GM19324 (cell line): ENCODE measurements at regions not wholly inside any gene's neighbourhood (a gene's known extent, or its start where the extent isn't known, plus 50 kb on each side); places are given as distances from the start of the nearest gene placed in this dataset.
"Not testable (repeated sequence)": the region's sequence is repeated elsewhere in the genome, so short reads cannot be mapped to it uniquely, and the experiment has no call there.

Source experiments
- ATAC-seq: cut with Tn5 transposase; IDR thresholded peaks from one replicate; pipeline ENCODE4 v1.9.1; 2021; ENCODE audit warnings: mild to moderate bottlenecking, moderate library complexity; ENCODE audit not compliant: unreplicated experiment, low FRiP score

DNA sequence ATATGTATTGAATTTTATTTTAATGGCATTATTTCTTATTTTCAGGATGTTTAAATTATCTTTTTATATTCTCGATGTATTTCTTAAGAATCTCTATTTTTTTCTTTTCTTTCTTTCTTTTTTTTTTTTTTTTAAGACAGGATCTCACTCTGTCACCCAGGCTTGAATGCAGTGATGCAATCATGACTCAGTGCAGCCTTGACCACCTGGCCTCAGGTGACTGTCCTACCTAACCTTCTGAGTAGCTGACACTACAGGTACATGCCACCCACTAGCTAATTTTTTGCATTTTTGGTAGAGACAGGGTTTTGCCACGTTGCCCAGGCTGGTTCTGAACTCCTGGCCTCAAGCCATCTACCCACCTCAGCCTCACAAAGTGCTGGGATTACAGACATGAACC, 143.8 kb upstream of the LAMA2 start:
- no peak for ATAC-seq

DNA sequence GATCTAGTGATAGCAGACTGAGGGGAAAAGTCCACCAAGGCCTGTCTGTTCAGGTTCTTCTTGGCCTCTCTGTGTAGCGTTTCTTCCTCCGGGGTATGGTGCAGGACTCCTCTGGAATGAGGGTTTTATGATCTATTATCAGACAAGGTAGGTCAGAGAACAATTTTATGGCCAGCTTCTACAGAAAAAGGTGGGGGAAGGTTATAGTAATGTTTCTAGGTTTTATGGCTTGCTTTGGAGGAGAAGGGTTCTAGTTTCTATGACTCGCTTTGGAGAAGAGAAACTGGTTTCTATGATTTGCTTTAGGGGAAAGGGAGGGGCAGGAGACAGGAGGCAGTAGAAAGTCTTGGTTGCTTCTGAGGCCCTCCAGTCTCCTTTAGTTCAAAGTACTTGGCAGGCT, 144.8 kb upstream of the LAMA2 start:
- no peak for ATAC-seq

DNA sequence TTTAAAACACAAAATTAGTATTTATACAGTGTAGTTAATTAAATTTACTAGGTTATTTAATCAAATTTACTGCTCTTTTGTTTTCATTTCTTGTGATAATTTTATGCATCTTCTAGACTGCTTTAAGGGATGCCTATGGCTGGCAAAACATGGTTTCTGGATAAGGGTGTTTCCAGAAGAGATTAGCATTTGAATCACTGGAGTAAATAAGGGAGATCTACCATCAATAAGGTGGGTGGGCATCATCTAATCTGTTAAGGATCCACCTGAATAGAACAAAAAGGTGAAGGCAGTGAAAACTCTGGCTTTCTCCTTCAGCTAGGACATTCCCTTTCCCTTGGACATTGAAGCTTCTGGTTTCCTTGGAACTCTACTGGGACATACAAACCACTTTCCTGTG, 146.2 kb upstream of the LAMA2 start:
- ATAC-seq, result no peak

DNA sequence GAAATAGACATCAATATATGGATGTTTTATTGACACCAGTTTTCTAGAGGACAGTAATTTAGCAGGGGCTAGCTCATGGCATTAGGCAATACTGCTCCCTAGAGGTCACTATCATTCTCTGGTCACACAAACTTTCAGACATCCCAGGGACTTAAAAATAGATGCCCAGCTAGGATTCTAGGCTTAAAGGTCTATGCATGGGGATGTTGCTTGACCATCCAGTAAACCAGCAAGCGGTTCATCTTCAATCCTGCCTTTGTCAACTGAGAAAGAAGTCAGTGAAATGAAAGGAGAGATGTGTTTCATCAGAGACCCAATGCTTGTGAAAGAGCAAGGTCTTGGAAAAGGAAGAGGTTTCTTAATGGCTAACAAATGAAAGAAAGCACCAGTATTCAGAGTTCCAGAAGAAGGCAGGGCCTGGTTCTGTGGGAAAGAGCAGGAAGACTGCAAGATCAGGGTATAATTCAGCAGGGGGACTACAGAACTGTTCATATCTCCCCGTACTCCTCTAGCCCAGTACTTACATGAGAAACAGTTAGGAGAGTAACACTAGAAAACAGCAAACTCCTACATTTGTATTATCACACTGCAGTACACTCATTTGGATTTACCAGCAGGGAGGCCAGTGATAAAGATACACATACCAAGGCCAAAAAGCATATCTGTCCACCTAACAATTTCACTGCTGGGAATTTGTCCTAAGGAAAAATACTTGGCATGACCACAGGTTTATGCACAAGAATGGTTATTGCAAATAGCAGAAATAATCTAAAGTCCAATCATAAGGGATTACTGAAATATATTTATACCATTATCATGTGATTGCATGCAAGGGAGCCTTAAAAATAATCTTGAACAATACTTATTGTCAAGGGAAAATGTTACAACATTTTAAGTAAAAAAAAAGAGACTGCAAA, 151.4 kb upstream of the LAMA2 start:
- ATAC-seq, result peak; percentile 53

DNA sequence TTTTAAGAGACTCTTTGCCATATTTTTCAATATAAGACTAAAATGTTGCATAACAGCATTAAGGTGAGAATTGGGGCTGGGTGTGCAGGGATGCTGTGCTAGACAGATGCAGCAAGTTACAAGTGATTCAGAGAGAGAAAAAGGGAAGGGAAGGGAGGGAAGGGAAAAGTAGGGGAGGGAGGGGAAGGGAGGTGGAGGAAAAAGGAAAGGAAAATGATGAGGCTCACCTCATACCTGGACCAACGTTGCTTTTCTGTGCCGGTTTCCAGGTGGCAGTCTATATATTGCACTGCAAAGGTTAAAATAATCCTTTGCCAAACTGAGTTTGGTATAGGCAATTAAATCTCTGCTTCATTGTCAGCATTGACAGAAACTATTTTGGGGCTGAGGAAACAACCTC, 155.4 kb upstream of the LAMA2 start:
- no peak for ATAC-seq

DNA sequence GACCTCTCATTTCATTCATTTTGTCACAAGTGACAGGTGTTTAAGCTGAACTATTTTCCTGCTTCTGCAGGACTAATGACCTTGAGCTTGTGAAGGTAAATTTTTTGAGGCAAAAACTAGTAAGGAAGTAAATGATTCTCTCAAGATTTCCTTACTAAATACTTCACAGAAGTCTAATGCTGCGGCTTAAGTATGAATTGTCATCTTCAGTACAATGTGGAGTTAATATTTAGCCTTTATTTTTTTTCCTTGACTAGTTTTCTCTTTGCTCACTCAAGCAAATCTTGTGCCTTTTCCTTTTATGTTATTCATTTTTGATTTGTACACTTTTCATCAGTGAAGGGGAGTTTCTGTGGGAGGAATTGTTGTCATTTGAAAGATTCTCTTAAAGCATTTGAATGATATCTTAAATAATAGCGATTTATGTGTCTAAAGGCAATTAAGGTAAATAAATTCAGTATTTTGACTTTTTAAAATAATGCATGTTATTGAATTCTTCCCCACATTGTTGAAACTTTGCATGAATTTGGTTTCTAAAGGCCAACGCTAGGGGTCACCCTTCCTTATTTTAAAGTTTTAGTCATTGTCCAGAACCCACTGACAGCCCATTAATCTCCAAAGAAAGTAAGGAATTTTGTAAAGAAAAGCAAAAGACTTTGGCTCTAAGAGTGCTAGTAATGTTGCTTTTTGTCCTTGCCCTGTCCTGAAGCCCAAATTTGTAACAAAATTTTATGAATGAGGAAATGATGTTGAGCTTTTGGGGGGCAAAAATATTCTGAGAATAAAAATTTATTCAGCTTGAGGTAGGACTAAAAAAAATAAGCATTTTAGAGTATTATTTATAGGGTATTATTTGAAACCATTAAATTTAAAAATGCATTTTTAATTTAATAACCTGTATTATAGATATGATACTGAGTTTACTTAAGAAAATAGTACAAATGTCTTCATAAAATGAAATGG, 157.4 kb upstream of the LAMA2 start:
- no peak for ATAC-seq

DNA sequence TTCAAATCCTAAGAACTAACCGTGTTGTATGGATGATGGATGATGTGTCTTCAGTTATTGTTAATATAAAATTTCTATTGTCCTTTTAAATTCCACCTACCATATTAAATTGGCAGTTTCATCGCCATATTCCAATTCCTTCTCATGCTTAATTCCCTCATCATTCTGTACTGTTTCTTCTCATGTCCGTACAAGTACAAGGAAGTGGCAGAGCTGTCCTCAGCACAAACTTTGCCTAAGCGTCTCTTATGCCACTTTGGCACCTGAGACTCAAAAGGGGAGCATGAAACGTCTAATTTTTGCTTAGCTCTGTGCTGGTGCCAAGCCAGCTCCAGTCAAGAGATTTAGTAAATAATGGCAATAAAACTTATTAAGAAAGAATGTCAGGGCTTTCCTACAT, 158.2 kb upstream of the LAMA2 start:
- no peak for ATAC-seq

DNA sequence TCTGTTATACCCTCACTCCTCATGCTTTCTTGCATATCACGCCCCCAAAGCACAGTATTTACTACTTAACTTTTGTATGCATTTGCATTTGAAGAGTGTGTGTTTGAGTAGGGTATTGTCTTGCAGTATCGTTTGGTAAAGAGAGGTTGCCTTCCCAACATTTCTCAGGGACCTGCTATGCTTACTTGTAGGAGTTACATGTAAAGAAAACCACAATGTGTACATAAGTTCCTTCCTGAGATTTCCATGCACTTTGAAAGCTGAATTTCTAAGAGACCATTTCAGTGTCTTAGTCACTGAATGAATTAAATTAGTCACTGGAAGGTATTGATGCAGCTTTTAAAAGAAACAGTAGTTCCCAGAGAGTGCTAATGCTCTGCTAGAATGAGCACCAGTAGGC, 159.3 kb upstream of the LAMA2 start:
- ATAC-seq, result no peak

DNA sequence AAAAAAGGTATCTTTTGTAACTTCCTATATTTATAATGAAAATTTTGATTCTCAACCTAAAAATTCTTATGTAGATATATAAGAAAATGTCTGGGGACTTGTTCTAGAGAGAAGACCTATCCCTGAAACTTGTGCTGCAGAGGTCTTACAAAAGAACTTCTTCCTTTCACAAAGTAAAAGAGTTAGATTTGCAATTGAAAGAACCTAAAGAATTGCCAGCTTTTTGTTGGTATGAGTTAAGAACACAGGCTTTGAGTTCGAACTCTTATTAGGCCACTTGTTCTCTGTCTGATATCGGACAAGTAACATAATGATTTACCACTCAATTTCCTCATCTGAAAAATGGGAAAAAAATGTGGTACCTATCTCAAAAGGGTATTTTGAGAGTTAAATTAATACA, 162.0 kb upstream of the LAMA2 start:
- ATAC-seq, result no peak

DNA sequence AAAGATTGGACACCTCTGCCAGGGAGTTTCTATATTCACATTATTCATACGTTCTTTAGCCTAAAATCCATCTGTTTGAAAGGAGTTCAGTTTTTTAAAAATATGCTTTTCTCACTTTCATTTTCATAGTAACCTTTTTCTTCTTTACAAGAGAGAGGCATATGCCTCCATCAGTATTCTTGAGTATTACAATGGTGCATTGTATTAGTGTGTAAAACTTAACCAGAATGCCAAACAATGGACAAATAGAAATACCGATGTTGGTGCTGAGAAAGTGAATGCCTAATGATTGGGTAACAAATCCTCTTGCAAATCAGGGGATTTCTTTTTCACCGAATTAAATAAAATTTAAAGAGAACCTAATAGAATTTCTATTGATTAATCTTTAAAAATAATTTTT, 163.2 kb upstream of the LAMA2 start:
- no peak for ATAC-seq

DNA sequence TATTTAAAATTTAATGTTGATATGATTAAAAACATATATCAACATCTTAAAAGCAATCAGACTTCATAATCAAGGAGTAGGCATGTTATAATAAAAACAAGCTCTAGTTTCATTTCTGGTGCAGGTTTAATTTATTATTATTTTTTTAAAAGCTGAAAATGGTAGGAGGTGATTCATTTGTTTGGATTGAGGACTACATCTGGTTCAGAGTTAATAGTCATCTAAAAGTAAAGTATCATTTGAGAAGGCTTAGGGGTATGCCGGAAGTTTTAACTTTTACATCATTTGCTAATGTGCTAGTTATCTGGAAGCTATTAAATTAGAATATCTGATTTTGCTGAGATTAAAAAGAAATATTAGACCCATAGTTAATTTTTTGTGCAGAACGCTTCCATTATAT, 169.5 kb upstream of the LAMA2 start:
- no peak for ATAC-seq

DNA sequence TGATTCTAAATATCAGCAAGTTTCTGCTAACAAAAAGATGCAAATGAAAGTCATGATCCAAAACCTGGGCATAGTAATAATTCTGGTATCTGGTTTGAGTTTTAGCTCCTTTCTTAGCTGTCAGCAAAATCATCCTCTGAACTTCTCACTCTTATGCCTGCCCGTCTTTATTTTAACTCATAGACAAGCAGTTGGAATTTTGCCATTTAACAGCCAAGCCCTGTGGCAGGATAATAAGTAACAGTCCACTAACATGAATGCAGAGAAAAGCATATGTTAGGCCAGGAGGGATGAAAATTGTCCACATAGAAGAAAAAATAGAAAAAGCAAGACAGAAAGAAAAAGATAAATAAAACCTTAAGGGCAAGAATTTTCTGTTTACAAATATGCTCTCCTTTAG, 170.0 kb upstream of the LAMA2 start:
- ATAC-seq, result no peak

DNA sequence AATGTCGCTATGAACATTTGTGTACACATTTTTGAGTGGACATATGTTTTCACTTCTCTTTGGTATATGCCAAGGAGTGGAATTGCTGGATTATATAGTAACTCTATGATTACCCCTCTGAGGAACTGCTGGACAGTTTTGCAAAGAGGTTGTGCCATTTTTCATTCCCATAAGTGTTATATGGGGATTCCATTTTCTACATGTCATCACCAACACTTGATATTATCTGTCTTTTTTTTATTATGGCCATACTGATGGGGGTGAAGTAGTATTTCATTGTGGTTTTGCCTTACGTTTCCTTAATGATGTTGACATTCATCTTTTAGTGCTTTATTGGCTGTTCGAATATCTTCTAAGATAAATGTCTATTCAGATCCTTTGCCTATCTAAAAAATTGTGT, 171.8 kb upstream of the LAMA2 start:
- no peak for ATAC-seq

DNA sequence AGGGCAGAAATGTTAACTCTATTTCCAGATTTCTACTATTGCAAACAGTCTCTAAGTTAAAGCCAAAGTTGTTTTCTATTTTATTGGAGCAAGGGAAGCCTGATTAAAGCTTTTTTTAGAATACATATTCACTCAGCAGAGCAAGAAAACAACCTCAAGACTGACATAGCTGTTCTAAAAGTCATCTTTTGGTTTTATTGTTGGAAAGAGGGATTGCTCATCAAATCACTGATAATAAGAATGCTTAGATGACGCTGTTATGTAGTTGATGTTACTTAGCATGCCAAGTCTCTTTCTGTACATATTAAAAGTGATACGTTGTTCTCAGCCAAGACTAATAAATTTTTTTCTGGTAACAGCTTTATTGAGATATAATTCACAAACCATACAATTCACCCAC, 172.6 kb upstream of the LAMA2 start:
- no peak for ATAC-seq

DNA sequence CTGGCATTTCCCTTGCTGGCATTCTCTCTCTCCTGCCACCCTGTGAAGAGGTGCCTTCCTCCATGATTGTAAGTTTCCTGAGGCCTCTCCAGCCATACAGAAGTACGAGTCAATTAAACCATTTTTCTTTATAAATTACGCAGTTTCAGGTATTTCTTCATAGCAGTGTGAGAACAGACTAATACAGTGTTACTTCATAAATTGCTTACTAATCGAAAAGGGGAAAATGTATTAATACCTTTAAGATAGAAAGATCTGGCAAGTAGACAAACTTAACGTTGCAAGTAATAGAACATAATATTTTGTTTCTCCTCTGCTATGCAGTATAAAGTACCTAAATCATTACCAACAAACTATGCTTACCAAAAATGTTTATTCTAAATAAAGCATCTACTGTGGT, 178.3 kb upstream of the LAMA2 start:
- ATAC-seq, result no peak

DNA sequence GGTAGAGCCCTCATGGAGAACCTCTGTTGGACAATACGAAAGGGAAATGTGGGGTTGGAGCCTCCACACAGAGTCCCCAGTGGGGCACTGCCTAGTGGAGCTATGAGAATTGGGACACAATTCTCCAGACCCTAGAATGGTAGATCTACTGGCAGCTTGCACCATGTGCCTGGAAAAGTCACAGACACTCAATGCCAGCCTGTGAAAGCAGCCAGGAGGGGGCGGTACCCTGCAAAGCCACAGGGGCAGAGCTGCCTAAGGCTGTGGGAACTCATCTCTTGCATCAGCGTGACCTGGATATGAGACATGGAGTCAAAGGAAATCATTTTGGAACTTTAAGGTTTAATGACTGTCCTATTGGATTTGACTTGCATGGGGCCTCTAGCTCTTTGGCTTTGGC, 179.1 kb upstream of the LAMA2 start:
- ATAC-seq, result not testable (repeated sequence)

DNA sequence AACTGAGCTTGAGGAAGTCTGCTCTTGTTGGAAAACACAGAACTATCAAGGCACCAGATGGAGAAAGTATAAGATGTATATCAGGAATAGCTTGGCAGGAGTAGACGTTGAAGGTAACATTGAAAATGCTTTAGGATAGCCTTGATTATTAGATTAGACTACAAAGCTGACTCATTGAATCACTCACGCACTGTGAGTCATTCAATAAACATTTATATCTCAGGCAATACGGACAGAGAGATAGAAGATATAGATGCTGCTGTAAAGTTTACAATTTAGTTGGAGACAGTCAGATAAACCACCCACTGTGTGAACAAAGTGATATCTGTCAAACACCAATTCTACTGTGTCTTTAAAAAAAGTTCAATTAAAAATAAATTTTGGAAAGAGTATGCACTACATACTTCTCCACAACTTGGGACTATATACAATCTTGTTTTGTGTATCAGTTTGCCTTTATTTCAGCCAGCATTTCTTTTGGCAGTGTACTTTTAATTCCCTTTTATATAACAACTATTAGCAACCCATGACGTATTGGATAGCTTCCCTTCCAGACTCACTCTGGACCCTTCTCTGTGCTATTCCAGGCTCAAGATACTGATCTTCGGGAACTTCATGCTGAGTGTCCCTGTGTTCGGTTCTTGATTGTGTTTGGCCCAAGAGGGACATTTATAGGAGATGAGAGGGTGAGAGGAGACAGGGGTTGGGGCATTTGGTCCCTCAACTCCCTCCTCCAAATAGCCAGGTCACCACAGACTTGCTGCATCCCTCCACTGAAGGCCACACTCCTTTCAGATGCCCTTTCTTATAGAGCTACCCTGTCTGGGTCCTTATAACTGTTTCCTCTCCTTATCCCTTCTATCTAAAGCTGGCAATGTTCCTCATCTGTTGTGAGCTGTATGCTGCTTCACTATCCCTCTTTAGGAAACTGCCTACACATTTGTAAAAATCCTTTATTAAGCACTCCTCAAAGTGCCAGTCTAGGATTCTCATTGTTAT, 176.6 kb upstream of the PTPRK start:
- no peak for ATAC-seq

DNA sequence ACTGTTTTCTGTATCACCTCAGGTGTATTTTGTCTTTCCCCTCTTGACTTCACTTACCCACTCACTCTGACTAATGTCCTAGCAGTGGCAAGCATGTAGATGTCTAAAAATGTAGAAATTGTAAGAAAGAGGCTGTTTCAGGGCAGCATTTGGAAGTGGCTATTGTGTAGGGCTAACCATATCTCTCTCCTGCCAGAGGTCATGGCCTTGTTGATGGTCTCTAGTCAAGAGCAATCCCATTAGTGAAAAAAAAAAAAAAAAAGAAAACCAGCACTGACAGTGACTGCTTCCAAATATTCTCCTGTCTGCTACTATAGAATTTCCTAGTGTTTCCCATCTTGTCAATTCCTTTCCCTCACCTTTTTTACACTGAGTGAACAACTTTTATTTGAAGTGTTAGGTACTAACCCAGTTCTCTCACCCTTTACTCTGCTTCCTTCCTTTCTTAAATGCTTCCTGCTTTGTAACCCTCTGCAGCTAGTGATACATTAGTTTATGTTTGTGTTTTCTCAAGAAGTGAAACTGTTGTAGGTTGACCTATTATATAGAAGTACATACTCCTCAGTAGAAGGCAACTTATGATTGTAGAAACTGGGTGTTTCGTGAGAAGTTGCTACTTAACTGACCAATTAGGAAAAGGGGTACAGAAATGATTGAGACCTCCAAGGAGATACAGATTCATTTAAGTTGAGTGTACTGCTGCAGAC, 174.1 kb upstream of the PTPRK start:
- peak; percentile 89 for ATAC-seq

DNA sequence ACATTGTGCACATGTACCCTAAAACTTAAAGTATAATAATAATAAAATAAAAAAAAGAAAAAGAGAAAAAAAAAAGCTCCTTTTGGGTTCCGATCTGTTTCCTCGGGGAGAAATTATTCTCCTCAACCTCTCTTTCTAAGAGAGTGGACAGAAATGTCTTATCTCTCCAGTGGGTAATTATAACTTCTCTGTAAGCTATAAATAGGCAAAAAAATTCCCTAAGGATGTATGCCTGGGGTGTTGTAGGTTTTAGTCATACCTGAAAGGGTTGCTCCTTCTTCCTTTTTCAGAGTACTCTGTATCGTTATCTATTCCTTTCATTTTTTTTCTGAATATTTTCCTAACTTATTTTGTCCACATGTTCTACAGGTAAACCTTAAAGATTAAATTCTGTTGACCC, 169.7 kb upstream of the PTPRK start:
- no peak for ATAC-seq

DNA sequence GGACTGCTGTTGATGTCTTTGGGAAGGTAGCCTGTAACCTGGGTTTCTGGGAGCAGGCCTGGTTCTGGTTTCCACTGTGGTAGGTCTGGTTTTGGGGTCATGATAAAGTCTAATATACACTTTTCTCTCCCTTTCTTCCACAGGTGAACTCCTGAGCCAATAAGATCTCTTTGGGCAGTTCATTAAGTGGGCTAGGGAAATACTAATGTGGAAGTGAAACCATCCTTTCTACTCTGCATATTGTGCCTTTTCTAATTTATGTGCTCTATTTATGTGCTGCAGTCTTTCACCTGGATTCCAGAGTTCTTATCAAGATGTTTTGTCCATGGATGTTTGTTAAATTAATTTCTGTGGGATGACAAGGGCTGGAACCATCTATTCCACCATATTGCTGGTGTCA, 165.7 kb upstream of the PTPRK start:
- ATAC-seq, result no peak
